Posterior vena cava (tissue), 2 donors: ENCODE measurements at regions not wholly inside any gene's neighbourhood (a gene's known extent, or its start where the extent isn't known, plus 50 kb on each side); places are given as distances from the start of the nearest gene placed in this dataset.

Source experiments
- DNase-seq: peaks from one replicate; pipeline ENCODE4 v3.0.0-alpha.2; 2020; ENCODE audit warnings: low spot score
- intact Hi-C, 2 donors: fragments of 100-400 bp; cut with DNase I; formaldehyde crosslinking; loops; one replicate each; pipeline versions ENCODE4 v1.14.1 to v1.14.2; 2022 to 2023
- donor health status: DM: yes; HTN: yes; CAD: no.
- donor health status: DM: yes; HTN: yes; CAD: no.

DNA sequence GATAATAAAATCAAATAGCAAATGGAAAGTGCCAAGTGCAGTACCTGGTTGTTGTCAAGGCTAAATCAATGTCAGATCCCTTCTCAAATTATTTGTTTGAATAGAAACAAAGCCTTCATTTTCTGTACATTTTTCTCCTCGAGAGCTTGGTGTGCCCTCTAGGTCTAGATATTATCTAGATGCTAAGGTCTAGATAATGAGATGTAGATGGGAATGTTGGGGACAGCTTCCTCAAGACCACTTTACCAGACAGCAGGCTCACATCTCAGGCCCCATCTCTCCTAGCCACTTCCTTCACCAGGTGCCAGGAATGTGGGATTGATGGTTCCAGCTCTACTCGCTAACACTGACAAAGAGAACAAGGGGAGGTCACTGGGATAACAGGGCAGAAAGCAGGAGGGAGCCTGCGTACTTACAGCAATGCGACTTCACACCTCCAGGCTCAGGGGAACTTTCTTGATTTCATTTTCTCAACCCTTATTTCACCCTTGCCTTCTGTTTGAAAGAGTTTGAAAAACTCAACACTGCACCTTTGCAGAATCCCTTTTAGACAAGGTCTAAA is 451.4 kb upstream of the VSTM2A start:
- intact Hi-C loops: no loop called here
- no peak for DNase-seq

DNA sequence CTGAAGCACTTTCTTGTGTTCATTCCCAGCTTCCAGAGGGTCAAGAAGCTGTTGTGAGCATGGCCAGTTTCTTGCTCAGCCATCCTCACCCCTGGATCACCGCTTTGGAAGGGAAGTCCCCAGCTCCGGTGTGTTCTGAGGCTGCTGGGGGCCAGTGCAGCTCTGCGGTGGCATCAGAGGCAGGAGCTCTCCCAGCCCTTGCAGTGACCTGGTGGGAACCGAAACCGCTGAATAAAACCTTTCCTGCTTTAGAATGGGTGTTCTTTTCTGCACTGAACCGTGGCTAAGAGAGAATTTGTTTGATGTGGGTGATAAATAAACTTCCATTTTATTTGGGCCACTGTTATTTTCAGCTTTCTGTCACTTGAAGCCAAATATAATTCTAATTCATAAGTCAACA is 450.9 kb upstream of the VSTM2A start:
- DNase-seq: no peak
- intact Hi-C loops: no loop called here

DNA sequence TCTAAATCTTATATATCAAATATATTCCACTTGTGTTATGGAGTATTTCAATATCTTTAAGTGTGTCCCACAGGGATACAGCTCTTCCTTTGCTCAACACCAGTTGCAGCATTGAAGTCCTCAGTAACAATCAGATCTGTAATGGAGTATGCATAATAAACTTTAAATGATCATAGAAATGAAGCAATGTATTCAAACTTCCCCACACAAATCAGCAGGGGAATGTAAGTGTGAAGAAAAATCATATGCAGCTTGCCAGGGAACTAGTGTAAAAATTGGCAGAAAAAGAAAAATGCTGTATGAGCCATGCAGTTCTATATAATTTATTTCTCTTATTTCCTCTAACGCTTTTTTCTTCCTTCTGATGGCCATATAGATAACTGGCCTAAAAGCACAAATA is 444.3 kb upstream of the VSTM2A start:
- intact Hi-C loops: no loop called here
- no peak for DNase-seq

DNA sequence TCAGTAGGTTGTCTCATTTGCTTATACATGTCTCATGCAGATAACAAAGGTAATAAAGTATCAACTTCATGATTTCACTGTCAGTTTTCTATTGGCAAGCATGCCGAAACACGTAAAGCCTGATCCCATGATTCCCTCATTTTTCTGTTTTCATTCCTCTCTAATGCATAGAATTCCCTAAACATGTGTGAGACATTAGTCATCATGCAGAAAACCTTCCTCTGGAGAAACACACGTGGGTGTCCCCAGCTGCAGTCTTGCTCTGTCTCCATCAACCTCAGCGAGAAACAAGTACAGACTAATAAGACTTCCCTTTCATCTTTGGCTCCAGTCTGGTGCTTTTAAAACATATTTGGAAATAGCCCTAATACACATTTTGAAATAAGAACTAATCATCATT is 432.7 kb upstream of the VSTM2A start:
- intact Hi-C loops: no loop called here
- DNase-seq: no peak

DNA sequence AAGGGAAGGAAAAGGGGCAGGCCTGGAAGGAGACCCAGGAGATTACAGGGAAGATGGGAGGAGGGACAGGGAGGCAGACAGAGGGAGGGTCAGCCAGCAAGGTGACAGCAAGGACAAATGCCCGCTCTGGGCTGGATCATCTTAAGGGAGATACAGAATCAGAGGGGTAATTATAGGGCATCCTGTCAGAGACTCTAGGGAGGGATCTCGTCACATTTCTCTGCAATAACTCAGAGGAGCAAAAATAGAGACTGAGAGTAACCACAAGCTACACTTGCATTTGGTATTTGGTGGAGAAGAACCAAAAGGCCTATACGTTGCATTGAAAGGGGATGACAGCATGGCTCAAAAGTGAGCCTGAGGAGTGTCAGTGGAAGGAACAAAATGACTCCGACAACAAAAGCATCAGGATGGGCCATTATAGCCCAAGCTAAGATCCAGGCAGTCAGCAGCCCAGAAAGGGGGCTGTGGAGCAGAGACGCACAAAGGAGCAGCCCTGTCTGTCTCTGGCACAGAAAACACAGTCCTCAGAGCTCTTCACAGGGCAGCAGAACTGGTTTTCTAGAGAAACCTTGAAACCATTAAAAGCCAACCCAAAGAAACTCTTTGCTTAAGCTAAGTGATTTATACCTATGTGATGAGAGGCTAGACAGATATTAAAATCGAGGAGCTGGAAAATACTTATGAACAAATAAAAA is 430.2 kb upstream of the VSTM2A start:
- intact Hi-C loops: no loop called here
- no peak for DNase-seq

DNA sequence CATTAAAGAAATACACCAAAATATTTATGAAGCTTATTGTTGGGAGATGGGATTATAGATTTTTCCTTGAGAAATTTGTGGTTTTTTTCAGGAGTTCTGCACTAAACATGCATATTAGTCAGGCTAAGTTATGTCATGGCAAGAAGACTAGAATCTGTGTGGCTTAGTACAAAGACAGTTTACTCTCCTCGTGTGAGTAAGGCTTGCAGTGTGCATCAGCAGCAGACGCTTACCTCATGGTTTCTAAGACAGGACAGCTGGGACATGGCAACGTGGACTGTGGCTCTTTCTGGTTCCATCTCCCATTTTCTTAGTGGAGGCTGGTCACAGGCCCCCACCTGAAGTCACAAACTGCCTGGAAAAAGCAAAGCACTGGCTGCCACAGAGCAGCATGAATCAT is 429.6 kb upstream of the VSTM2A start:
- DNase-seq: no peak
- intact Hi-C loops: no loop called here

DNA sequence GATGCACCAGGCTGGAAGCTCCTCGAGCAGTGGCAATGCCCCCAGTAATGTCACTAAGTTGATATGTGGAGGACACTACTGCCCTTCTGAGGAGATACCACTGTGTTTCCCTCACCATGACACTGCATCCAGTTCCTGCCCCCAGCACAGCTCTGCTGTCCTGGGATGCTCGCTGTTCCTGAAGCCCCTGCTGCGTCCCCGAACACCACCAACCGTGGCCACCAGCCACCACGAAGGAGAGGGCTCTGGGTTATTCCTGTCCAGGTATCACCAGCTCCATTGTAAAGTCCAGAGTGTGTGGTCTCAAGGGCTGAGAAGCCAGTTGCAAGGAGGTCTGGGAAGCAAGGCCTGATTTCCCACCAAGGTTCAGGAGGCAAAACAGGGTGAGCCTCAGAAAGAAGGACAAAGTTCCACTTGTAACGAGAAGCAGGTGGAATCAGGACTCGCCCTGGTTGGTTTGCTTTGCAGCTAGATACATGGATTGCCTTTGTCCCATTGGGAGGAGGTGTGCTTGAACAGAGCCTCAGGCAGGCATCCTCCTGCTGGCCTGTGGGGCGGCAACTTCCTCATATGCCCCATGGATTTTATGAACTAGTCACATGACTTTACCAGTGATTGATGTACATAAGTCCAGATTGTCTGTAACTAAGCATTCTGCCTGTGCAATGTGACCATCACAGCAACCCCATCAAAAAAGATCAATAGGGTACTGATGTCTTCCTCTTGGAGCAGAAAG is 427.0 kb upstream of the VSTM2A start:
- intact Hi-C loops: no loop called here

DNA sequence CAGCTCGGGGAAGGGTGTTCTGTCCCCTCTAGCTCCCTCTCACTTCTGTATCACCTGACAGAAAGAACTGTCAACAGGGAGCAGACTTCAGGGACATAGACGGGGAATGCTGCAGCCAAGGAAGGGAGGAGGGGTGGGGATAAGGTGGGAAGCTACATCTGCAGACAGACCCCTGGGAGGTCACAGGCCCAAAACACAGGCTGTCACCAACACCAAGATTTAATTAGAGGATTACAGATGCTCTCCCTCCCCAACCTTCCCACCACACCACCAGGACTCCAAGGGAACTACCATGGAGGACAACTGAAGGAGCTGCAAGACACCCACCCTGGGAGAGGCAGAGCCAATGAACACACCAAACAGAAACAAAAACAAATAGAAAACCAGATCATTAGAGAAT is 425.2 kb upstream of the VSTM2A start:
- intact Hi-C loops: no loop called here
- DNase-seq: no peak

More for the DNA sequence above, 427.0 kb upstream of the VSTM2A start:
- DNase-seq: no peak

DNA sequence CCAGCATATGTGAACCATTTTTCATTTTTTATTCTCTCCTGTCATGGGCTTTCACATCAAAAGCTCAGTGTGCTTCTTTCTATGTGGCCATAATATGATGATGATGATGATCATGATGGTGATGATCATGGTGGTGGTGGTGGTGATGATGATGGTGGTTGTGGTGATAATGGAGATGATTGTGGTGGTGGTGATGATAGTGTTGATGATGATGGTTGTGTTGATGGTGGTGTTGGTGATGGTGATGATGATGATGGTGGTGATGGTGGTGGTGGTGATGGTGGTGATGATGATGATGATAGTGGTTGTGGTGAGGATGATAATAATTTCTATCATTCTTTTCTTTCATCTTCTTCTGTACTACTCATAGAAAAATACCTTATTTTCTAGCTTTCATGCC is 413.1 kb upstream of the VSTM2A start:
- no peak for DNase-seq
- intact Hi-C loops: loop anchor here in 1 of 2 donors (5.0 kb wide), 1 partner anchor 168 kb away; no protein-coding TSS in a partner anchor

DNA sequence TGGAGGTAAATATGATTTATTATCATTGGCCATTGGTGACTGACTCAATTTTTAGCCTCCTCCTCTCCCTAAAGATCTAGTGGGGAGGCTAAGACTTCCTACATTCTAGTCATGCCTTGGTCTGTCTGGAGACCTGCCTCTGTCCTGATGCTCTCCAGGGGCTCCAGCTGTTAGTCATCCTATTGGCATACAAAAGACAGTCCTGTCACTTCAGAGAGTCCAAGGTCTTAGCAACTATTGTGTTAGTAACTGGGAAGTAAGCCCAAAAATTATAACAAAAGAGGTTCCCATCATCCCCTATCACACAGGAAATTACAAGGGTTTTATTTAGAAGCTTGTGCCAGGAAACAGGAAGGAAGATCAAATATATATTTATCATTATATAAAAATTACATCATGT is 400.6 kb upstream of the VSTM2A start:
- intact Hi-C loops: no loop called here
- DNase-seq: no peak

DNA sequence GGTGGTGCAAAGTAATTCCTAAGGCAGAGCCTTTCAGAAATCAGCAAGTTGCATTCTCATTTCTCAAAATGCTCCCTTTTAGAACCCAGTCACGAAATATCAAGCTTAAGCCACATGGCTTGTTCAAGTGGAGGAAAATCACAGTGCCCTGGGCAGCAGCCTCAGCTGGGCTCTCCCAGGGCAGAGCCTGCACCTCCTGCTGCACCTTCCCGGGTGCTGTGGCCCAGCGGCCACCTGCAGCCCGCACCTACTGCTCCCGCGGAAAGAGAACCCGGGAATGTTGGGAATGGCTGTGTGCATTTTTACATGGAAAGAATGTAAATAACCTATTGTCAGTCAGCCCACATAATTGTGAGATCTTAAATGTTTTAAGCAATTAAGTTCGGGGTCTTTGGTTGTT is 396.5 kb upstream of the VSTM2A start:
- no peak for DNase-seq
- intact Hi-C loops: no loop called here

DNA sequence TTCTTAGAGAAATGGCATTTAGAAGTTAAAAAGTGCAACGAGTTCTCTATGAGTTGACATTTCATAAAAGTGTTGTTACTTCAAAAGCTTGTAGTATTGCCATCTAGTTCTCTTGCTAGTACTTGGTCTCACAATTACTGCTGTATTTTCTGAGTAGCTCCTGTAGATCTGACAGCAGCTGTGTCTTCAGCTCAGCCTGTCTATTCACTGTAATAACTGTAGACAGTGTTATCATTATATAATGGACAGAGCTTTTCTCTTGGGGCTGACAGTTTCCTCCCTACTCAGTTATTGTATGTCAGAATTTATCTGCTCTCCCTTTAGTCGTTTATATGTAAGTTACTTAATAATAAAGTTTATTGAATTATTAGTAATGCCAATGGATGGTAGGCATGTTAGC is 388.7 kb upstream of the VSTM2A start:
- intact Hi-C loops: no loop called here

DNA sequence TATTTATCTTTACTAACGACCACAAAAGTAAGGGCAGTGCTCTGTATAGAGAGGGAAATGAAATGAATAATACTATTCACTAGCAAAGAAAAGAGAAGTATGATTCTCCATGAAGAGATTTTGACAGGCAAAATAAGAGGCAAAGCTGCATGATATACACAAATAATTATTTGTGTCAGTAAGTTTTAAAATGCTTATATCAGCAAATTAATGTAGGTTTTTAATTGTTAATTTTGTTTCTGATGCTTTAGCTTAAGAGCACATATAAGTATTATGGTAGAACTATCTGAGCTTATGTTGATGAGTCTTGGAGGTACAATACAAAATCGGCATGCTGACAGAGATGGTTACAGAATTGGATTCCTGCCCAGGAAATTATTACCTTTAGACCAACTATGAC is 383.1 kb upstream of the VSTM2A start:
- no peak for DNase-seq
- intact Hi-C loops: no loop called here

More for the DNA sequence above, 388.7 kb upstream of the VSTM2A start:
- no peak for DNase-seq

DNA sequence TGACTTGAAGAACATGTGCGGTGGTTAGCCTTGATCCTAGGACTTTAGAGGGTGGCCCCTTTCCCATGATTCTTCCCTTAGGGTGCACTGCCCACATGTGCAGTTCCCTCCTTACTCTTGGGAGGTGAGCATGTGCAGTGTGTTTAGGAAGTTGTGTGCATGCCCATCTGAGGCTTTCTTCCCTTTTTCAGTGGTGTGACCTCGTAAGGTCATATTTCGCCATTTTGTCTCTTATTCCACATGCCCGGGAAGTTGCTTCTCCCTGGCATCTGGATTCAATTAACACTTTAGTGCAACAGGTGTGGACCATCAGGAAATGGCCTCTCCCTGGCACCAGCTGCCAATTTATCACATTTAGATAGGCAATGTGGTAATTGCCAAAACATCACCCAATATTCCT is 380.6 kb upstream of the VSTM2A start:
- no peak for DNase-seq
- intact Hi-C loops: no loop called here

DNA sequence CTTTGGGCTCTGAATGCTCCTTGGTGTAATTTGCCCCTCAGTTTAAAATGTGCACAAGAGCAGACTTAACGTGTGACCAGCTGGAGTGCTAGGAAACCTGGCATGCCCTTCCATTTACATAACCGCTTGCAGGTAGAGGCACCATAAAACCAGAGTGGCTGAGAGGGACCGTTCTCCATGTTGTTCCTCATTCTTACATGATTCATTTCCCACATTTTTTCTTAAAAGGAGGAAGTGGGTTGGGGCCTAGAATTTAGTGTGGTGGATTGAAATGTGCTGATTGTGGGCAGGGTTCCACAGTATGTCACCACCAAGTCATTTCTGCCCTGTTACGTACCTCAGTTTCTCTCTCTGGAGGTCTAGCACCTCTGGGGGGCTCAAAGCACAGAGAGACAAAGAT is 375.8 kb upstream of the VSTM2A start:
- intact Hi-C loops: no loop called here

DNA sequence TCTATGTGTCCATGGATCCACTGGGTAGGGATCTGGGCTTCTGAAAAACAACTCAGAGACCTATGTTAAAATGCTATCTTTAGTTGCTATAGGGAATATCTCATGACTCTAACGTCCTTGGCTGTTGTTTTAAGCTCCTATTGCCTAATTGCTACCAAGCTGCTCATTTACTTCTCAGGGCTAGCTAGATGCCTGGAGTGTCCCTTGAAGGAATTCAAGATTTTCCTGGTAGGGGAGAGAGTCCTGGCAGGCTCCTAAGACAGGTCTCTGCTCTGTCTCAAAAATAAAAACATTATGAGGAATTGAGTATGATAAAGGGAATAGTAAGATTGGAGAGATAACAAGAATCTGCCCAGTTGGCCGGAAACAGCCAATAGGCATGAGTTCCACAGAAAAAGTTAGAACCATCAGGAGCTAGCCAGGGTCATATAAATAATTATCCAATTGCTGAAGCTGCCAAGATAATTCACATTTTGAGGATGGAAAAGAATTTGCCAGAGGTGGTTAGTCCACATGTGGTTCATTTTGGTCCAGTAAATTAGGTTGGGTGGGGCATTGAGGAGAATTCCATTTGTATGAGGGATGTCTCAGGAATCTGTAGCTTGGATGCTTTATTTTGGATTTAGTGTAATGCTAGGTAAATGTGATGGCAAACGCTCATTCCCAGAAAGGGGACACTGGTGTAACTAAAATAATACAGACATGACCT is 362.7 kb upstream of the VSTM2A start:
- intact Hi-C loops: no loop called here
- DNase-seq: no peak

More for the DNA sequence above, 375.8 kb upstream of the VSTM2A start:
- no peak for DNase-seq

DNA sequence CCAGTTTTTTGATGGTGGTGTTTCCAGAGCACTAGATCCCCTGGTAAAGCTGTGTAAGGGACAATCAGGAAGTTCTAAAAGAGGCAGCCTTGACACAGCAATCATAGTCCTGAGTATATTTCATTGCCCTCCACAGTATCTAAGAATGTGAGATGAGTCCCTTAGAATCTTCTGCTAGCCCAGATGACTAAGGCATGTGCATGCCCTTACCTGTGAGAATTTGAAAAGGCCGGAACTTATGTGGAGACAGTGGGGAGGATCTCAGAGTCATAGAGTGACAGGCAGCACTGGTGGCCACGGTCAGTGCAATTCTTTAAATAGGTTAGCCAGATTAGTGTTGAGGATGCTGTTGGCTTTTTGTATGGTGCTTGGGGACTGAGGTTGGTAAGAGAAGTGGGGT is 361.4 kb upstream of the VSTM2A start:
- no peak for DNase-seq
- intact Hi-C loops: no loop called here

DNA sequence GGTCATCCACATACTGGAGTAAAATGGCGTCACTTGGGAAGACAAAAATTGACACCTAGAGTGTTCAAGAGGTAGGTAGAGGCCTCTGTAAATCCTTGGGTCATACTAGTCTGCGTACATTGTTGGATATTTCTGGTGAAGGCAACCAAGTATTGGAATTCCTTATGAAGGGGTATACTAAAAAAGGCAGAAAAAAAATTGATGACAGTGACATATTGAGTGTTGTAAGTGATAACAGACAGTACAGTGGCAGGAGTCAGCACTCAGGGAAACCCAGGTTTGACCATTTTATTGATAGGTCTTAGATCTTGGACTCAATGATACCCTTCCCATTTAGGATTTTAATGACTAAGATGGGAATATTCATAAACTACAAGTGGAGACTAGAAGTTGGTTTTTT is 359.1 kb upstream of the VSTM2A start:
- no peak for DNase-seq
- intact Hi-C loops: no loop called here

DNA sequence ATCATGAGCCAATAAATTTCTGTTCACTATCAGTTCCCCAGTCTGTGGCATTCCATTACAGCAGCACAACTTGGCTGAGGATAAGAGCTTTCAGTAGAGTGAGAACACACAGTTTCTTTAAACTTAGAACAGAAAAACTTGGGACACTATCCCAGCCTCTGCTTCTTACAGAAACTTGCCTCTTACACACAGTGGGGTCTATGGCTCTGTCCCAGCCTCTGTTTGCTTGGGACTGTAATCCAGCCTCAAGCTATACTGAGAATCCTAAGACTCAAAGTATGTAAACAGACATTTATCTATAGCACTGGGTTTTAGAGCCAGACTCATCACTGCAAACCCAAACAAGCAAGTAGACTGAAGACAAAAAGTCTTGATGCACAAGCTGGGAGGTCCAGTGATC is 355.8 kb upstream of the VSTM2A start:
- intact Hi-C loops: no loop called here
- no peak for DNase-seq
